ENCODE measurements at regions not wholly inside any gene's neighbourhood (a gene's known extent, or its start where the extent isn't known, plus 50 kb on each side); places are given as distances from the start of the nearest gene placed in this dataset.

DNA sequence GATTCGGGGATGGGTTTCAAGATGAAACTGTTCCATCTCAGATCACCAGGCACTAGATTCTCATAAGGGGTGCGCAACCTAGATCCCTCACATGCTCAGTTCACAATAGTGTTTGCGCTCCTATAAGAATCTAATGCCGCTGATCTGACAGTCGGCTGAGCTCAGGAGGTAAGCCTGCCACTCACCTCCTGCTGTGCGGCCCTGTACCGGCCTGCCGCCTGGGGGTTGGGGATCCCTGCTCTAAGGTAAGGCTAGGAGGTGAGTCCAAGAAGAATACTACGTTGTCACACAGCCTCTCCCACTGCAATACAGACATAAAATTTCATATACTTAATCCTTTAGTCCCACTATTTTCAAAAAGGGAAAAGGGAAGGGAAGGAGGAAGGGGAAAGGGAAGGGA, 213.4 kb upstream of the HCCS start:
- intact Hi-C loops (cut with micrococcal nuclease), result no loop called here
- POLR2A ChIA-PET, result no interaction called here
- CTCF ChIA-PET, result no interaction called here
- Histone ChIP-seq H3K36me3 (ENCODE audit: control insufficient read depth in 2 of 2, extremely low read depth in 1 of 2, insufficient read depth in 2 of 2, low read length in 2 of 2) (no peaks in the 10 kb centered on the region), H3K9me3 (replicated peaks; ENCODE audit: control insufficient read depth, insufficient read depth, low read length) (no peaks in the 10 kb centered on the region), H3K27ac (ENCODE audit: insufficient read depth, low read depth, low read length) (no peak overlapping the region), H3K4me1 (ENCODE audit: control insufficient read depth, extremely low read depth, insufficient read depth, low read length) (peaks cover 6% of the 10 kb centered on the region), H3K27me3 (ENCODE audit: control insufficient read depth in 2 of 2, insufficient read depth in 2 of 2, low read length in 2 of 2) (no peaks in the 10 kb centered on the region), H3K4me2 (ENCODE audit: insufficient read depth, low read length) (no peak overlapping the region), H2AFZ (ENCODE audit: low read depth, low read length) (no peak overlapping the region), H3K79me2 (ENCODE audit: control insufficient read depth, insufficient read depth, low read length) (no peaks in the 10 kb centered on the region), H4K20me1 (replicated peaks; ENCODE audit: control insufficient read depth, extremely low read depth, insufficient read depth, low read length) (no peaks in the 10 kb centered on the region), H3K9me1 (replicated peaks; ENCODE audit: control insufficient read depth, extremely low read depth, insufficient read depth, low read length) (no peaks in the 10 kb centered on the region), H3K4me3 (replicated peaks in 1 of 3; ENCODE audit: insufficient read depth in 1 of 3, low read depth in 1 of 3, low read length in 3 of 3) (no peak overlapping the region), H3K9ac (replicated peaks; ENCODE audit: extremely low read depth, insufficient read depth, low read length) (no peak overlapping the region)
- TF ChIP-seq EZH2 (IDR thresholded peaks at IDR 0.05; ENCODE audit: borderline replicate concordance, low read depth, low read length, severe bottlenecking) (no peak), MAX (IDR thresholded peaks at IDR 0.05; ENCODE audit: insufficient read depth, insufficient read length) (no peak), MYC (IDR thresholded peaks at IDR 0.05; ENCODE audit: low read depth, low read length) (no peak), CTCF (IDR thresholded peaks at IDR 0.05; ENCODE audit: extremely low read depth in 1 of 2, insufficient read depth in 1 of 2, low read depth in 1 of 2, low read length in 2 of 2) (no peak), FOS (IDR thresholded peaks at IDR 0.05; ENCODE audit: borderline replicate concordance, insufficient read depth, low read length) (no peak), POLR2A (IDR thresholded peaks at IDR 0.05; ENCODE audit: low read depth, low read length) (no peak), POLR2AphosphoS5 (IDR thresholded peaks at IDR 0.05; ENCODE audit: insufficient read depth, low read depth, low read length) (no peak), JUN (IDR thresholded peaks at IDR 0.05; ENCODE audit: borderline replicate concordance, insufficient read depth, insufficient read length, low read depth) (no peak), GATA2 (IDR thresholded peaks at IDR 0.05; ENCODE audit: insufficient read depth, insufficient read length, low read depth, low read length) (no peak)
- no TSS peak for BruUV-seq (replicated peaks)
- DNase-seq (ENCODE audit: low read depth, low spot score), result no peak
- FAIRE-seq, result no peak
- dilution Hi-C loops (cut with MboI; ENCODE audit: extremely low pct_ligation_motif_present, low sequenced_read_pairs), result no loop called here

Measured in endothelial cell of umbilical vein (primary cell).